Panc1 (cell line): ENCODE measurements at regions not wholly inside any gene's neighbourhood (a gene's known extent, or its start where the extent isn't known, plus 50 kb on each side); places are given as distances from the start of the nearest gene placed in this dataset.

Experiments
- CTCF ChIP-seq: fragments of 450-650 bp; IDR thresholded peaks from 2 replicates; pipeline ENCODE4 v1.5.1; 2017; ENCODE audit warnings: mild to moderate bottlenecking
- POLR2AphosphoS5 ChIP-seq: IDR thresholded peaks from 2 replicates; pipeline ENCODE4 v1.6.1; 2012; ENCODE audit warnings: mild to moderate bottlenecking, low read depth, low read length, moderate library complexity
- SIN3A ChIP-seq: IDR thresholded peaks from 2 replicates; pipeline ENCODE4 v1.6.1; 2012; ENCODE audit warnings: low read depth, mild to moderate bottlenecking, low read length, moderate library complexity, borderline replicate concordance; ENCODE audit not compliant: insufficient read depth
- TF ChIP-seq, protein P1 (sequence below), 2 experiments: IDR thresholded peaks; 2 replicates each; pipeline ENCODE4 v1.6.1; 2011 to 2012; ENCODE audit warnings: low read depth in 2 of 2, control low read depth in 1 of 2, low read length in 1 of 2, mild to moderate bottlenecking in 1 of 2, moderate library complexity in 1 of 2; ENCODE audit not compliant: insufficient read depth in 1 of 2

- TF ChIP-seq SIN3A (no peak), CTCF (no peak), POLR2AphosphoS5 (no peak)
- TF ChIP-seq, protein P1, sequence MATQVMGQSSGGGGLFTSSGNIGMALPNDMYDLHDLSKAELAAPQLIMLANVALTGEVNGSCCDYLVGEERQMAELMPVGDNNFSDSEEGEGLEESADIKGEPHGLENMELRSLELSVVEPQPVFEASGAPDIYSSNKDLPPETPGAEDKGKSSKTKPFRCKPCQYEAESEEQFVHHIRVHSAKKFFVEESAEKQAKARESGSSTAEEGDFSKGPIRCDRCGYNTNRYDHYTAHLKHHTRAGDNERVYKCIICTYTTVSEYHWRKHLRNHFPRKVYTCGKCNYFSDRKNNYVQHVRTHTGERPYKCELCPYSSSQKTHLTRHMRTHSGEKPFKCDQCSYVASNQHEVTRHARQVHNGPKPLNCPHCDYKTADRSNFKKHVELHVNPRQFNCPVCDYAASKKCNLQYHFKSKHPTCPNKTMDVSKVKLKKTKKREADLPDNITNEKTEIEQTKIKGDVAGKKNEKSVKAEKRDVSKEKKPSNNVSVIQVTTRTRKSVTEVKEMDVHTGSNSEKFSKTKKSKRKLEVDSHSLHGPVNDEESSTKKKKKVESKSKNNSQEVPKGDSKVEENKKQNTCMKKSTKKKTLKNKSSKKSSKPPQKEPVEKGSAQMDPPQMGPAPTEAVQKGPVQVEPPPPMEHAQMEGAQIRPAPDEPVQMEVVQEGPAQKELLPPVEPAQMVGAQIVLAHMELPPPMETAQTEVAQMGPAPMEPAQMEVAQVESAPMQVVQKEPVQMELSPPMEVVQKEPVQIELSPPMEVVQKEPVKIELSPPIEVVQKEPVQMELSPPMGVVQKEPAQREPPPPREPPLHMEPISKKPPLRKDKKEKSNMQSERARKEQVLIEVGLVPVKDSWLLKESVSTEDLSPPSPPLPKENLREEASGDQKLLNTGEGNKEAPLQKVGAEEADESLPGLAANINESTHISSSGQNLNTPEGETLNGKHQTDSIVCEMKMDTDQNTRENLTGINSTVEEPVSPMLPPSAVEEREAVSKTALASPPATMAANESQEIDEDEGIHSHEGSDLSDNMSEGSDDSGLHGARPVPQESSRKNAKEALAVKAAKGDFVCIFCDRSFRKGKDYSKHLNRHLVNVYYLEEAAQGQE (IDR thresholded peaks at IDR 0.05; ENCODE audit: insufficient read depth in 1 of 2, low read depth in 2 of 2, low read length in 1 of 2), result no peak
Observed at GRCh38 chrX:139112432-139112831, 400.9 kb upstream of the FGF13 start.
